Islet of Langerhans (tissue), 1 donor: ENCODE measurements at regions not wholly inside any gene's neighbourhood (a gene's known extent, or its start where the extent isn't known, plus 50 kb on each side); places are given as distances from the start of the nearest gene placed in this dataset.

Experiments
- FAIRE-seq: peaks from one replicate; lab custom pipeline; 2011; peaks lifted over from hg19 to GRCh38; lab: Jason Lieb, UNC

DNA sequence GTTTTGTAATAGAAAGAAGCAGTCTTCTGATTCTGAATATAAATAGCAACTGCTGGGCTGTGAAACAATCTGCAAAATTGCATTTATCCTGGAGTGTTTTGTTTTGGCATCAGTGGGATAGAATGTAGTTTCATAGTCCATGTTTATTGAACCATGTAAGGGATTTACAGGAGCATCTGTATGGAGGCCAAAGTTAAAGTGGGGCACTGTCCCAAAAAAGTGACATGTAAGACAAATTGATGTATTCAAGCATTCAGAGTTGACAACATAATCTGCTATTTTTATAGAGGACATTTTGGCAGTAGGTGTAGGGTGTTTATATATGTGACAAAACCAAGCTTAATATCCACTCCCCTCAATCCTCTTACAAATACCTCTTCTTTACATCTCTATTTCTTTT is 200.5 kb upstream of the ANK2 start:
- no peak for FAIRE-seq

DNA sequence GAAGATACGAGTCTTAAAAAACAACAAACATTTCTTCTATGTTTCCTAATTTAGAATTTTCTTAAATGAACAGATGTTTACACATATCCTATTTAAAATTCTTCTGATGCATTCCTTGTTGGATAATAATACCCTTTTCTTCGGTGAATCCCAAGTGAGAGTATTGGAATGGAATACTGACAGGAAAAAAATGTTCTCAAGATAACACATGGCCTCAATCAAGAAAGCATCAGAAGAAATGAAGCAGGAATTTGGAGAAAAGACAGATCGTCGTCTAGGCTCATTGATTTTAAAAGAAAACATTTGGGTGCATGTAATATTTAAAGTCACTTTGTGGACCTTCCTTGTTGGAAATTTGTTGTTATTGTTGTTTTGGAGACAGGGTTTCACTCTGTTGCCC is 196.9 kb upstream of the ANK2 start:
- no peak for FAIRE-seq

DNA sequence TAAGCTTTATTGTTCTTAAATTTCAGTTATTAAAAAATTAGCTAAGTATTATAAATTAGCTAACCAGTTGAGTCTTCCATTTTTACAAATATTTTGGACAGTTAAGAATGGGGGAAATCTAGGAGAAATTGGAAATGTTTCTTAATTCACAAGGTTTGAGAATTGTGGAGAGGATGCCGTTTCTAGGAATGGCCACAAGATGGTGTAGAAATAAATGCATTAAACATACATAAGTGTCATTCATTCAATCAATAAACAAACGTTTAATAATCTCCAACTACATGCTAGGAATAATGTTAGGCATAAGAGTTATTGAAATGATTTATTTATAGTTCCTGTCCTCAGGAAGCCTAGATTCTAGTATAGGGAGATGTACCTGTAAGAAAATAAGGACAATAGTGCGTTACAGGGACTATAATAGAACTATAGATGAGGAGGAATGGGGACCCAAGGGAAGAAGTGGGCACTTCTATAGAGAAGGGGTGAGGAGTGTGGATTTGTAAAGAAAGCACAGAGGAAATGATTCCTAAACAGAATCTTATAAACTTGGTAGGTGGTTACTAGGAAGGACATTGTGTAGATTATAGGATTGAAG is 195.7 kb upstream of the ANK2 start:
- FAIRE-seq, result no peak

DNA sequence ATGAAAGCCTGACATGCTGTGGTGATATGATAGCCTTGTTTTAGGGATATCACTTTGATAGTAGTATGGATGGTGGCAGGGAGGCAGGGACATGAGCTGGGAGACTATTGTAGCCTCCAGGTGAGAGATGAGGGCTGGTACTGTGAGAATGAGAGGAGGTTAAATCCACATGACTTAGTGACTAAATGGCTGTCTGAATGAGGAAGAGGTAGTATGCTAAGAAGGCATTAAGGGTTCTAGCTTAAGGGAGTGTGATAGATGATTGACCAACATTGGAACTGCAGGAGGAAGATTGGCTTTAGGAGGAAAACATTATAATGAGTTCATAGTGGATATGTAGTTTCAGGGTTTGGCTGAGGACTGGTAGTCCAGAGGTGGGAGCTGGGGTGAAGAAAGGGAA is 195.0 kb upstream of the ANK2 start:
- FAIRE-seq, result no peak

DNA sequence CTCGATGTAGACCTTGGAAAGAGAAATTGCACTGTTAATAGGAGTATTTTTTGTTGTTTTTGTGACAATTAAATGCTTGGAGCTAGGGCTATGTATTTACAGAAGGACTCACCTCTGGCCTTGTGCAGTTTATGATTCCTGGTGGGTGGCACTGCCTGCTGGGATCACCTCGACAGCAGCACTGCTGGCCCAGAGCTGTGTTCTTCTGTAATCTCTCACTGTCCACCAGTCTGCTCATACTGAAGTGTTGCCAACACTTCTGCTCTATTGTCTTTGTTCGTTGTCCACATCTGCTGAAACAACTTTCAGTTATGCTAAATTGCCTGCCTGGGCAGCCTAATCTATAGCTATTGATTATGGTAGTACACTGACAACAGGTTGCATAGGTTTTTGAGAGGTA is 194.4 kb upstream of the ANK2 start:
- FAIRE-seq, result no peak

DNA sequence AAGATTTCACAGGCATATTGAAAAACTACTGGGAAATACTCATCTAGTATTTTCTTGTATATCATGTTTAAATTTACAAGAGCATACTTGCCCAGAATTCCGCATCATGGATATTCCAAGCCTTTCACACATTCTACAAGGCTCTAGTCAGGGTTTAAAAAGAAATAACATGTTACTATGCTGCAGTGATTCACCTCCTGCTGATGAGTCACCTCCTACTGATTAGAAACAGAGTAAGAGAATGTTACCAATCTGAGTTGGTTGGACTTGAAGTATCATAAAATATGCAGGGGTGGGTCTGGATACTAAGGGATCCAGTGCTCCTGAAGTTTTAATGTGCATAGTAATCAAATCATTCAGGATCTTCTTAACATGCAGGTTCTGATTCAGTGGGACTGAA is 192.0 kb upstream of the ANK2 start:
- FAIRE-seq, result no peak

DNA sequence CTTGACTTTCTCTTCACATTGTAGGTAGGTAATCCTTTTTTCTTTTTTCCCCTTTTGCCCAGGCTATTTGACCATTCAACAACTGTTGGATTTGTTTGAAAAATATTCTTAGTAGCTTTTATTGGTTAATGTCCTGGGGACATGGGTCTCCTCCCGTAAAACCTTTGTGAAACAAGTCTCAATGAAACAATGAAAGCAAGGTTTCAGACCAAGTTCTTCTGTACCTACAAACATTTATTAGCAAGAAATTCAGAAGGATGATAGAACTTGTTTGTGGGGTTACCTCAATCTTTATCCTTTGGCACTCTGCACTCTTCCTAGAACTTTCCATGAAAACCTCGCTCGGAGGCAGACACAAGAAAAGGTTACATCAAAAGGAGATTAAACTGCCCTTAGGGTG is 190.7 kb upstream of the ANK2 start:
- FAIRE-seq, result no peak

DNA sequence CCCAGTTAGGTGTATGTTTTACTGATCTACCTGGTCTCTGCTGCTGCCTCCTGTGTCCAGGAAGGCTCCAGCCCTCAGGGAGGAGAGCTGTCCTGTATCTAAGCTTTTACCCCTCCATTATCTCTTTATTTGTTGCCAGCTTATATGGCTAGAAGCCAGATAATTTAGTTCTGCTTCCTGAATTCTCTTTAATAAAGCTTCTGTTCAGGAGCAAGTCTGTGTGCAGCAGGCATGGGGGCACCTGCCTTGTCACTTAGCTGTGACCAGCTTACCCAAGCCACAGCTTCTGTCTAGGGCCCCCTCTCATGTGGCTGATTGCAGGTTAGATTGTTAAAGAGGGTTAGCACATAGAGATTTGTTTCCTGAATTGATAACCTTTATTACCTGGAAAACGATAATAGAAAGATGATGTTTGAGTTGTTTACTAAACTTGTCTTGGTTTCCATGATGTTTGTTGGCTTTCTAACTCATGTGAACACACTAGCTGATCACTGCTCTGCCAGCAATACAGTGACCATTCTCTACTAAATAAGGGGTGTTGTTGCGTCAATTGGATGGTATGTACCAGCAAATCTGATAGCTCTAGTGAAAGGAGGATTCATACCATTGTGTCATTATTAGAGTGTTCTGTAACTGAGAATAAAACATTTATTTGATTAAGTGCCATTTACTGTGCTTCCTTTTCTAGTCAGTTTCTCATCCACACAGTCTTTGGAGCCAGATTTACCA is 189.8 kb upstream of the ANK2 start:
- no peak for FAIRE-seq

DNA sequence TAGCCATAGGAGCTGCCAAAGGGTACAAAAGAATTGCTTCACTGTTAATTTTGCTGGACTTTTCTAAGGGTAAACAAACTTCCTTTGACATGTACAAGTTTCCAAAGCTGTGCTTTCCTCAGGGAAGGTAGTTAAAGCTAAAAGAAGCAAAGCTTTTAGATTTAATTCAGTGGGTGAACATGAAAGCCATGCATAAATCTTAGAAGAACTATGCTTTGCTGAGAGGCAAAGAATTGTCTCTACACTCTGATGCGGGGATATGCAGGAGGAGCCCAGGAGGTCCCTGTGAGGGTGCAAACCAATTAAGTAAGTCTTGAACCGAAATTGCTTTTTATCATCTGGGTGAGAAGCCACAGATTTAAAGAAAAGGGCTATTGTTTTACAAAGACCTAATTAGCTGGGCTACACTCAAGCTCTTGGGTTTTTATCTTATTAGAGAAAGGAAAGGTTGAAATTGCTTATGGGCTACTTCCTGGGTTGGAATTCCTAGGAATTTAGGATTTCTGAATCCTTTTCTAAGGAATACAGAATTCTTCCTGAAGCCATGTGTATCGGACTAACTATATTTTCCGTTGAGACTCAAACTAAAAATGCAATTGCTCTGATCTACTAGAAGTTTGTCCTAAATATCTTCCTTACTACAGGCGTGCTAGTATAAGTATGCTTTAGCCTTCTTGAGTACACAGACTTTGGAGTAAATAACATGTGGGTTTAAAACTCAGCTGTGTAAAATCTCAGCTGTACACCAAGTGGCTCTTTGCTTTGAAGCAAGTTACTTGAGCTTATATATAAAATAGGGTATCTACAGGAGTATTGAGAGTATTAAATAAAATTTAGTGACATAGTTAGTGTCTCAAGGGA is 188.4 kb upstream of the ANK2 start:
- FAIRE-seq, result no peak

DNA sequence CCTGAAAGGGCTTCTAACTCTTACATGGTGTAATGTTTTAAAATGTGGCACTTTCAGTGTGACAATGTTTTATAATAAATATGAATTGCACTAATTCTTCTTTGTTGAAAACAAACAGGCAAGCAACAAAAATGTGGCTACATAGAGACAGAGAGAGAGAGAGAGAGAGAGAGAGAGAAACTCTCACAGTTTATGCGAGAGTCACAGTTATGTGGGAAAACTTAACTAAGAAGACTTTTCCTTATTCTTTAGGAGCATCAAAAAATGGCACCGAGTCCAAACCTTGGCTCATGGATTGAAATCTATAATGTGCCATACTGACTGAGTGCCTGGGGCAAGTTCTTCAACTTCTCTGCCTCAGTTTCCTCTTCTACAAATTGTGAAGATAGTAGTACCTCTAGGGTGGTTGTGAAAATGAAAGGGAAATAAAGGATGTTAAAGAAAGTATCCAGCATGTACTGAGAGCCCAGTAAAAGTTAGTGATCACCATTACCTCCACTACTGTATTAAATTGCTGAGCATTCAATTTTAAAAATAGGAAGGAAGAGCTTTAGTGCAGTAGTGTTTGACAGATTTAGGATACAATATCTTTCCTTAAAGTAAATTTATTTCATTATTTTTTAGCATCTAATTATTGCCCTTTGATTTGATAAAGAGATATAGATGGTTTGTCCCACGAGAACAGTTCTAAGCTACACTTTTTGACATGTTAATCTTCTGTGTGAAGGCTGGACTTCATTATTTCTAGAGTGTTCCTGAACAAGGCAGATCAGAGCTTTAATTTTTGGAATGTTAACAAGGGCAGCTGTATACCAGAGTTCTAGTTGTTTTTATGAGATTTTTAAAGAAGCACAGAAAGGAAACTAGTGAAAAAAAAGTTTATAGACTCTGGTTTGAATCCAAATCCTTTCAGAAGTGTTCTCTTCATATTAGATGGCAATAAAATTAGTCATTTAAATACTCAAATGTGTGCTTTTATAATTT is 187.5 kb upstream of the ANK2 start:
- FAIRE-seq, result no peak

DNA sequence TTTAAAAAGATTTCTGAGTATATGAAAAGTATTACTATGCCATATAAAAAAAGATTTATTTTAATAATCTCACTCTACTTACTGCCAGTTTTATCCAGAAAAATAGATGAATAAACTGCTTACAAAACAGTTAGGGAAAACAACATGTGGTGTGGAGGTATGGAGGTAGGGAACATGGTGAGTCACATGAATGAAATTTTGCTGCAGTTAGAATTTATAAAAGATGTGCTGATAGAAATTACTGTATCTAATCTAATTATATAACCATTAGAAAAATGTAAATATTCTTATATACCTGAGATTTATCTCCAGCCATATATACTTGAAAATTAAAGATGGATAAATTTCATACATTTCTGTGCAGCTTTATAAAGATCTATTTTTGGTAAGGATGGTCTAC is 184.0 kb upstream of the ANK2 start:
- FAIRE-seq, result no peak

DNA sequence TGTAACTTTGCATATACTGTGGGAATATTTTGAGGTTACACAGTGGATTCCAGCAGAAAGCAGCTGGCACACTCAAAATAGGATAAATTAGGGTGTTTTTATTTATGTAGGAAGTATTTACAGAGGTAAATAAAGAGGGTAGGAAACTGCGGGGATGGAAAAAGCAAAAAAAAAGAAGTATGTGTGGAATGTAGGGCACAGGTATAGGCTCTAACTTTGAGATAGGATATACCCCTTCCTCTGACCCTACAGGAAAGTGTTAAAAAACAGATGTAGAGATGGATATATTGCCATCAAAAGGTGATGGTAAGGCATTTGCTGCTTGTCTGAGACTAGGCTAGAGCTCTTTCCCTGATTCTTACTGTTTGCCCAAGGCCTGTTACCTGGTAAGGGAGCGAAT is 173.1 kb upstream of the ANK2 start:
- FAIRE-seq, result no peak

DNA sequence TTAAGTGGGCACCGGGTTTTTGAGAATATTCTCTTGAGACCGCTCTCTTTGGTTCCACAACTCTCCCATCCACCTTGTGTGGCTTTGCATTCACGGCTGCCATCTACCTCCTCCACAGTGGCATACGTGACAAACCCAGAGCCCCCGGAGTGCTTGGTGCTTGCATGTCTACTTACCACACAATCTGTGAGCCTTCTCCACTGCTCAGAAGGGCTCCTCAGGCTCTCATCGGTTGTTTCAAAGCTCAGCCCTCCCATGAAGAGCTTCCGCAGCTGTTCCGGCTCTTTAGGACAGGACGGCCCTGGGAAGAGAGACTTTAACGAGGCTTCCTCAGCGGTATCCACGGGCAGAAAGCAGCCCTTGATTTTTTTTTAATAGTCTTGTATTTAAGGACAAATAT is 167.6 kb upstream of the ANK2 start:
- FAIRE-seq, result no peak

DNA sequence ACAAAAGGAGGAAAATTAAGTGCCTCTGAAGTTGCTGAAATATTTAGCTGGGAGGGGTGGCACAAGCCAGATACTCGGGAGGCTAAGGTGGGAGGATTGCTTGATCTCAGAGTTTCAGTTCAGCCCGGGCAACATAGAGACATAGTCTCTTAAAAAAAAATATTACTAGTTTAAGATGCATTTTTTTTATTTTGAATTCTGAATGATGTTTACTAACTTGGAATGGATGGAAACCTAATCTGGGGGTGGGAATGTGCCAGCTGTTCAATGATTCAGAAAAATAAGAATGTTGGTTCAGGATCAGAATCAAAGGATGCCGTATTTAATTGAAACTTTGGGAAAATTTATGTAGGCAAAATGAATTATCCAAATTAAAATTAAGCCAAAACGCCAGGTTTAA is 167.2 kb upstream of the ANK2 start:
- no peak for FAIRE-seq

DNA sequence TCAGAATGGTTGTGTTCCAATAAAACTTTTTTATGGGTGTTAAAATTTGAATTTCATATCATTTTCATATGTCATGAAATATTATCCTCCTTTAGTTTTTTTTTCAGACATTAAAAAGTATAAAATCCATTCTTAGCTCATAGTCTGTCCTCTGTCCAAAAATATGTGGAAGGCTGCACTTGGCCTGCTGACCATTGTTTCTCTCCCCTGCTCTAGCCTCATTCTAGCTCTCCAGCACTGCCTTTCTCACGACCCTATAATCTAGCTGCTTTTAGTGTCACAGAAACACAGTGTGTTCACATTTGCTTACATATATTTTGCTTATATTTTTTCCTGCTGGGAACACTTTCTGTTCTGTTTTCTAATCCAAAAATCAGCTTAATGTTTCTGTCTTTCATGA is 165.0 kb upstream of the ANK2 start:
- no peak for FAIRE-seq

DNA sequence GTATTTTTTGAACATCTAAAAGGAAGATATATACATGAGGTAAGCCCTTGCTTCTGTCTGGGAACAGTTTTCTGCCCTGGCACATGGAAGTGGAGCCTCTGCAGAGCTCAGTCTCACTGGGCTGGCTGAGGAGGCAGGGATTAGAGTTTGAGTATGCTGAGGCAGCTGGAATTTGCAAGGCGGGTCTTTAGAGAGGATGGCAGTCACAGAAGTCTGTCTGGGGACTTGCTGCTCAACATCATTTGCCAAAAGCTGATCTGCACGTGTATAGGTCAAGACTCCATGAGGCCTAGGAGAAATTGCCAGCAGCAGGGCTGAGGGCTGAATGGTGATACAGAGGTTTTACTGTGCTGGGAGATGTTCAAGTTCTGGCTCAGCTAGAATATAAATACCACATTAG is 163.6 kb upstream of the ANK2 start:
- FAIRE-seq, result no peak

DNA sequence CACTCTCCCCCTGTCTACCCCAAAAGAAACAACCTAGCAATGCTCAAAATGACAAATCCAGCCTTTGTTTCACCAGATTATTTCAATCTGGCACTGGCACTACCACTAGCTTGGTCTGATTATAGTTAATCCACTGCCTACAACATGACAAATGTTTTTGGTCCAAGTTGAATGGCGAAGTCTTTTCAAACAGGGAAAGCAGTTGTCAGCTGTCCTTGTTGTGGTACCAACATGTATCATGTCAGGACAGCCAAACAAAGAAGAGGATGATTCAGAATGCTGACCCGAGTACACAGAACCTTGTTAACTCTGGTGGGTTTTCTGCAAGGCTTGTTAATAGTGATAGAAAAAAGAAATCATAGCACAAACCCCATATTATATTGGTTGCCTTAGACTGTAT is 160.8 kb upstream of the ANK2 start:
- no peak for FAIRE-seq

DNA sequence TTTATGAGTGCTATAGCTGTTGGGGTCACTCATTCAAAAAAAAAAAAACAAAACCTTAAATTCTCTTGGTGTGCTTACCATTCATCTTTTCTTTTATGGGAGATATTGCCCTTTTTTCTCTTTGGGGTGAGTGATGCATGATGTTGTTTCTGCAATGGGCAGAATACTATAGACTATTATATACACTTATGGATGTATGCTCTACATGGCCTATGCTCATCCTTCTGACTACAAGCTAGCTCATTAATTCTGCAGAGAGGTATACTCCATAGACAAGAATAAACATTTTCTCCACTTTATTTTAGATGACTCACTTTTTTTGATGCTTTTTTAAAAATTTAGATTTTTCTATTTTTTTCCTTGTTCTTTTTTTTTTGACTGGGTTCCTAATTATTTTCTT is 160.3 kb upstream of the ANK2 start:
- FAIRE-seq, result no peak

DNA sequence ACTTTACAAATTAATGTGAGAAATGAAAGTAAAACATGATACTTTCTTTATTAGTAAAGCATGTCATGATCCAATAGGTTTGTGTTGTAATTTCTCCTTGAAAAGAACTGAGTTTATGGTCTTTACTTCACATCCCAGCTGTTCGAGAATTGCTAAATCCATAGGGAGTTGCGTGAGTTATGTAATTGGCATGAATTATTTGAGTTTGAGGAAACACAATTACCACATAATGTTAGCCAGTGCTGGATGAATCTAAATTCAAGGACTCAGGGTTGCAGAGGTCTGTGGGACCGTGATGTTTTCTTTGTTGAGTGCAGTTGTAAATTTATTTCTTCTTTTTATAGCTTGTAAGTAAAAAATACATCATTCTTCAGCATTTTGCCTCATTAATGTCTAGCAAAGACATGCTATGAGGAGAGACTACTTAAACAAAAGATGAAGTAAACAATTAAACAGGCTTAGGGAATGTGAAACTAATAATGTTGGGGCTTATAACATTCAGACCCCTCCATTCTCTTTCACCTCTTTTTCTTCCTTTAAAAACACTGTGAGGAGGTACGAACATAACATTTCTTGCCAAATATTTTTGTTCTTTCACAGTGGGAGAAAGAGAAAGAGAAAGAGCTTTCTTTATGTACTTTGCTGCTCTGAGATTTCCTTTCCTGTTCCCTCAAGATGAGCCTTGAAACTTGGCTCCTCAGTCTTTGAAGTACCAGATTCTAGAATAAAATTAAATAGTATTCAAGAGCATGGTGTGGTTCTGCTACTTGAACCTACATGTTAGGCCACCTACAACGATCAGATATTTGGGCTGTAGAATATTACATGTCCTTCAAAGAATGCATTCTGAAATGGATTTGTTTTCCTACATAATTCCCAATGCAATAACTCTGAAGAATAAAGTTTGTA is 159.6 kb upstream of the ANK2 start:
- no peak for FAIRE-seq

DNA sequence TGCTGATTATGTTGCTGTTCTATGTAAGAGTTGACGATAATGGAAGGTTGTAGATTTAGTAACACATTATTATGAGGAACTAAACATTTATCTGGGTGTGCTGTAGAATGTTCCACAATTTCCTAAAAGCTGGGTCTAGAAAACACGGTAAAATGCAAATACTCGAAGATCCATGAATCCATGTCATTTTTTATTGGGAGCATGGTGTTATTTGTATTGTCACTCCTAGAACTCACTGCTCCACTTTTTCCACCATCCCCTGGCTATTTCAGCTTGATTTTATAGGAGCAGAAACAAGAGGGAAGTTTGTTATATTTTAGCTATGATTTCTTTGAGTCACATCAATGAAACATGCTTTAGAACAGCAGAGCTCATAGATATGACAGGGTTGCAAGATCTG is 155.0 kb upstream of the ANK2 start:
- no peak for FAIRE-seq

DNA sequence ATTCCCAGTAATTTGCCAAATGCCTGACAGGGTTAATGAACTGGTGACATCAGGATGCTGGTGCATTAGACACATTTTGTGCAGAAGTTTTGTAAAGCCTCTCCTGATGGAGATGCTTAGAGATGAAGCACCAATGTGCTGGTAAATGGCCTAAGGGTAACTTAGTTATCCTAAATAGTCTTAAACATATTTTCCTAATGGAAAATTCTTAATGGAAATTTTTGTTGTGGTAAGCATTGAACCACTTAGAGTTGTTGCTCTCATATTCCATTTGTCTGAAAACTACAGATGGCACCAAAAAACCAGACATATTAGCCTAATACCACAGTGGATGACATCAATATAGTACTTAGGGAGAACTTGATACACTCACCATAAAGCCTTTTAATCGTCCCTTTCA is 154.5 kb upstream of the ANK2 start:
- FAIRE-seq, result no peak
